Vagina (tissue), 2 donors: ENCODE measurements at regions not wholly inside any gene's neighbourhood (a gene's known extent, or its start where the extent isn't known, plus 50 kb on each side); places are given as distances from the start of the nearest gene placed in this dataset.

Experiments
- POLR2A ChIP-seq, 2 donors: fragments of 450-650 bp; IDR thresholded peaks; one replicate each; pipeline ENCODE4 v1.6.1; 2017; ENCODE audit warnings: antibody characterized with exemption in 2 of 2, mild to moderate bottlenecking in 2 of 2, moderate library complexity in 2 of 2
- TF ChIP-seq, protein P1 (sequence below), 3 experiments: fragments of 450-650 bp in 2 of 3; fragments of 200-600 bp in 1 of 3; sonication (generic) in 1 of 3; IDR thresholded peaks; one replicate each; pipeline ENCODE4 v1.5.1; 2017 to 2019; ENCODE audit warnings: antibody characterized with exemption in 3 of 3, mild to moderate bottlenecking in 2 of 3, moderate library complexity in 2 of 3

DNA sequence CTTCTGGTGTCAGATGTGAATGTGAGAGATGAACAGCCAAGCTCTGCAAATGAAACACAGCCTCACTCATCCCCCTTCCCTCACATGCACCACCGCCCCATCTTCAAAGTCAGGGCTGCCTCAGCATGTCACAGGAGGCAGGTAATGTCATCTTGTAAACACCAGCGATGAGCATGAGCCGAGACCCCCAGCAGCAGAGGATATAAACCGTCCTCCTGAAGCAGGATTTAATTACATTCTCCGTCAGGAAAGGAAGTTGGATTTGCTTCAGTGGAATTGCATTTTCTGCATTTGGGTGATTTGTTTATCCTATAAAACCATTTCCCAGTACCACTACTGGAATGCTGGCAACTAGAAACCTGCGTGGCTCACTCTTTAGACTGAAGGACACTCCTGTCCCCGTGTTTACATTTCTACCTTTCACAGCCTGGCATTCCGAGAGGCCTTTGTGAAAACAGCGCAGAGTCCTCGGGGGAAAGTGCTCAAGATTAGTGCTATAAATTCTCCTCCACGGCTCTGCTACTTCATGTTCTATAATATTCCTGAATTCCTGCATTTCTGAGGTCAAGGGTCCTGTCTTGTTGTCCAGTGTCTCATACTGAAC, 619.2 kb downstream of the IRS1 start:
- TF ChIP-seq, protein P1, sequence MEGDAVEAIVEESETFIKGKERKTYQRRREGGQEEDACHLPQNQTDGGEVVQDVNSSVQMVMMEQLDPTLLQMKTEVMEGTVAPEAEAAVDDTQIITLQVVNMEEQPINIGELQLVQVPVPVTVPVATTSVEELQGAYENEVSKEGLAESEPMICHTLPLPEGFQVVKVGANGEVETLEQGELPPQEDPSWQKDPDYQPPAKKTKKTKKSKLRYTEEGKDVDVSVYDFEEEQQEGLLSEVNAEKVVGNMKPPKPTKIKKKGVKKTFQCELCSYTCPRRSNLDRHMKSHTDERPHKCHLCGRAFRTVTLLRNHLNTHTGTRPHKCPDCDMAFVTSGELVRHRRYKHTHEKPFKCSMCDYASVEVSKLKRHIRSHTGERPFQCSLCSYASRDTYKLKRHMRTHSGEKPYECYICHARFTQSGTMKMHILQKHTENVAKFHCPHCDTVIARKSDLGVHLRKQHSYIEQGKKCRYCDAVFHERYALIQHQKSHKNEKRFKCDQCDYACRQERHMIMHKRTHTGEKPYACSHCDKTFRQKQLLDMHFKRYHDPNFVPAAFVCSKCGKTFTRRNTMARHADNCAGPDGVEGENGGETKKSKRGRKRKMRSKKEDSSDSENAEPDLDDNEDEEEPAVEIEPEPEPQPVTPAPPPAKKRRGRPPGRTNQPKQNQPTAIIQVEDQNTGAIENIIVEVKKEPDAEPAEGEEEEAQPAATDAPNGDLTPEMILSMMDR (IDR thresholded peaks at IDR 0.05), result no peak
- no peak for TF ChIP-seq POLR2A (IDR thresholded peaks at IDR 0.05)
